Stimulated activated CD4-positive, alpha-beta T cell treated with anti-CD3 and anti-CD28 coated beads, Interleukin-4, amount 100 ng/mL, for 48 hours (primary cell): ENCODE measurements at regions not wholly inside any gene's neighbourhood (a gene's known extent, or its start where the extent isn't known, plus 50 kb on each side); places are given as distances from the start of the nearest gene placed in this dataset.

Experiments
- DNase-seq, 2 donors: peaks; one replicate each; pipeline ENCODE4 v3.0.0-alpha.2; 2020; ENCODE audit warnings: low read depth in 2 of 2

DNA sequence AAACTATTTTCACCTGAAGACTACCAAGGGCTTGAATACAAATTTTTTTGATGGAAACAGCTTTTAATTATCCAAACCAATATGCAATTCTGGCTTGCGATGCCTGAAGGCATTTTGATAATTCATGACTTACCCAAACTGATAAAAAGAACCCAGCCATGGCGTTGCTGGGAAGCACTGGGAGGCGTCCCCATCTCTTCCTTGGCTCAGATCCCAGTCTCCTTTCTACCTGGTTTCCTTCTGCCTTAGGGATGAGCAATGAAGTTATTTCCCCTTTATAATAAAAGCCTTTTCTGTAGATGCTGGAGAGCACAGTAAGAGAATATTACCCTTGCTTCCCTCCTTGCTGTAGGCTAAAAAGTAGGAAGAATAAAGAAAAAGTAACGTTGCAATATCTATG, 129.1 kb upstream of the ANK3 start:
- no peak for DNase-seq

DNA sequence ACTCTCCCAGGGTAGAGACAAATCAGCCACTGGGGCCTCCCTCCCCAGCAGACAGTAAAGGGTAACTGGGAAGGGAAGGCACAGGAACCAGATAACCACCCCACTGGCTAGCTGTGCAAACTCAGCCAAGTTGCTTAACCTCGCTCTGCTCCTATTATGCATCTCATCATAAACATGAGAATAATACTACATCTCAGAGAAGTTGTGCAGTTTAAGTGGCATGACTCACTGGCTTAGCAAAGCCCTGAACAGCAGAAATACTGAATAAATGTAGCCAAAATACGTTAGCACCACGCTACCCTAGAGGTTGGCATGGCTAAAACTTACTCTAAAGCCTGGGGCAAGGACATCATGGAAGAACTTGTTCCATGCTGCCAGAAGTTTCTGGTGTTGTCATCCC, 128.1 kb upstream of the ANK3 start:
- no peak for DNase-seq

DNA sequence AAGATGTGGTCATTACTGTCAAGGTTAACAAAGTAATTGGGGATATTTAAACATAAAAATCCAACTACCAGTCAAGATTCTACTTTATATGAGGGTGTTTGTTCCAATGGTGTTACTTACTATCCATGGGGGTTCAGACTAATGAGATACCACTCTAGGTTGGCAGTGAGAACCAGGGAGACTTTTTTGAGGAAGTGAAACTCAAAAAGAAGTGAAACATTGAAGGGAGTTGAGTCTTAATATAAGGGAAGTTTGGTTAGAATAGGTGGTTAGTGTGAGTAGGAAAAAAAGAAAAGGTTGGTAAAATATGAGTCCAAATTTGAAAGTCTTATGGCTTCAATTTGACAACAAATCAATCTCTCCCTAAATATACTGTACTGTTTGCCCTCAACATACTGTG, 123.6 kb upstream of the ANK3 start:
- no peak for DNase-seq

DNA sequence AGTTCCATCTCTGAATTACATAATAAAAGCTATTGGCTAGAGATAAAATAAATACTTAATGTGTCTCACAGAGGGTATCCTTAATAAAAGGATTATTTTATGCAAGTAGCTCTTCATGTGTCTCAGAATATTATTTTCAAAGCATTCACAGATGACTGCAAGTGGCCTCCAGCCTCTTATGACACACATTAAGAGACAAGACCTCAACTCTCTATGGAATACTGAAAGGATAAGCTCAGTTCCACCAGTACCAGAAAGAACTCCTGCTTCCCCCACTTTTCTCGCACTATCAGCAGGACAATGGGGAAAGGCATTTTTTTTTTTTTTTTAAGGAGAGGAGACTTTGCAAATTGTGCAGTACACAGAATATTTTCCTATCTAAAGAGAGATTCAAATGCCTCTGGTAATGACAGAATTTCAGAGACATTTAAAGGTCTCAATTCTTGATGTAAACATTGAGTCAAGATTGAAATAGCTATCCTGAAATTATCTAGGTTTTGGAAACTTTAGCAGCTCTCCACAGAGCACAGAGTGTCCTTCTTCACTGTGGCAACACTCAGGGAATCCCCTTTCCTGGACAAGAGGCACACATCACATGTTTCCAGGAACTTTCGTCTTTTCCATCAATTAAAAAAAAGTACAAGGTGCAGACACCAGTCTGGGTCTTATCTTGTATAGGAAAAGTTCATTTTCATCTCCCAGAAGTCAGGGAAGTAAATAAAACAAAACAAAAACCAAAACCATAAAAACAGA, 122.0 kb upstream of the ANK3 start:
- DNase-seq: no peak

DNA sequence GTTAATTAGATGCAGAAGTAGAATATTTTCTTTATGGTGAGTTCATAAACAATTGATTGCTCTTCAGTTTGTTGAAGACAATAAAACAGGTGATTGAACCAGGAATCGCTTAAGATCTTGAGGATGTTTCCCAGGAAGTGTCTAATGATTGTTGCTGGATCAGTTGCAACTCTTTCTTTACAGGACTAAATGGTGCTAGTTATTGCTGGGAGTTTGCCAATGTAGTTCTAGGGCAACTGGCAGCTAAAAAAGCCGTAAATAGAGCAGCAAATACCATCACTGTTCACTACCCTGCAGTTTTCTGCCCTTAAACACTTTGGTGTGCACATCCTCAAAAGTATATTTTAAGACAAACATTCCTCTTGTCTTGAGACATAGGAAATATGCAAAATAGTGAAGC, 119.2 kb upstream of the ANK3 start:
- DNase-seq: no peak

DNA sequence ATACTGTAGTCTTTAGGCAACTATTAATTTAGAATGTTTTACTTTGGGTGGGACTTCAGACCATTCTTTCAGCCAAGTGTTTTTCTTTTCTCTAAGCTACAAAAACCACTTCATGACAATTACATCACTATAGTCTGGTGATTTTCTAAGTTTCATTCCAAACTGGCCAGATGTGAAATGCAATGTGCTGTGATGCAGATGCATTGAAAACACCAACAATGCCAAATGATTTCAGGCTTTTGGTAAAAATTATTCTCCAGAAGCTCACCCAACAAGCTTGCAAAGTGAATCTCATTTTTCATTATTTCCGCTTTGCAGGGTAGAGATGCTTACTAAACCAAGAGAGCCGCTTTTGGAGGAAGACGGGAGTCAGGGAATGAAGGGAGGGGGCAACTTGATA, 118.4 kb upstream of the ANK3 start:
- no peak for DNase-seq

DNA sequence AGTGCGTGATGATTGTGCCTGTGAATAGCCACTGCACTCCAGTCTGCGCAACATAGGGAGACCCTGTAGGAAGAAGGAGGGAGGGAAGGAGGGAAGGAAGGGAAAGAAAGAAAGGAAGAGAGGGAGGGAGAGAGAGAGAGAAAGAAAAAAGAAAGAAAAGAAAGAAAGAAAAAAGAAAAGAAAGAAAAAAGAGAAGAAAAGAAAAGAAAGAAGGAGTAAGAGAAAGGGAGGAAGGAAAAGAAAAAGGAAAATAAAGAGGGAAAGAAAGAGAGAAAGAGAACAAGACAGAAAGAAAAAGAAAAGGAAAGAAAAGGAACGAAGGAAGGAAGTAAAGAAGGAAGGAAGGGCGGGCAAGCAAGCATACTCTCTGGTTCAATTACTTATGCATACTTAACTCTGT, 112.9 kb upstream of the ANK3 start:
- DNase-seq: no peak

DNA sequence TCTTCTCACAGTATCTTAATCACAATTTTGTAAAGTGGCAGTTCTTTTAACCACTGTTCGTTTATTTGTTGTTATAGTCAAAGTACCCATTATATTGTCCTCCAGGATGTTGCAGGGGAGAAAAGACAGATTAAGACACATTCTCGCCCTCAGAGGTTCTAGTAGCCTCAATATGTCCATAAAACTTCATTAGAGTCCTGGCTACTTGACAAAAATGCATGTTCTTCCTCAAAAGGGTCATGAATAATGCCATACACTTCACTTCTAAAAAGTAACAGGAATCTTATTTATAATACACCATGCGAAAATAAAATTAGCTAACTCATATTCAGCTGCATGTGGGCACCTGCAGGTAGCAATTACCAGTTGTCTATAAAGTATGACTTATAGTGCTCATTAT, 109.3 kb upstream of the ANK3 start:
- DNase-seq: no peak

DNA sequence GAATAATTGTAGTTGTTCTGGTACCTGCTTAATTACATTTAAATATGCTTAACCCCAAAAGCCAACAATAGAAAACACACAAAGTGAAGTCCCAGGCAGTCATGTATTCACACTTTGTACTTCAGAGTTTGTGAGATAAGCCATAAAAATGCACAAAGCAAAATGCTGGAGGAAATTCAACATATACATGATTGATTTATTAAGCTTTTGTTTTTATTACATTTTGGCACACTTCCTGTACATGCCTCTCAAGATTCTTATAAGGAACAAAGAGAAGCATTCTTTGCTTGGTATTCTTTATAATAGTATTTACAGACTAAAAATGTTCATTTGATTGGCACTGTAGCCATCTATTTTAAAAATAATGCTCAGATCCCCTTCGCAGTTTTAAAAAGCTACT, 107.7 kb upstream of the ANK3 start:
- no peak for DNase-seq

DNA sequence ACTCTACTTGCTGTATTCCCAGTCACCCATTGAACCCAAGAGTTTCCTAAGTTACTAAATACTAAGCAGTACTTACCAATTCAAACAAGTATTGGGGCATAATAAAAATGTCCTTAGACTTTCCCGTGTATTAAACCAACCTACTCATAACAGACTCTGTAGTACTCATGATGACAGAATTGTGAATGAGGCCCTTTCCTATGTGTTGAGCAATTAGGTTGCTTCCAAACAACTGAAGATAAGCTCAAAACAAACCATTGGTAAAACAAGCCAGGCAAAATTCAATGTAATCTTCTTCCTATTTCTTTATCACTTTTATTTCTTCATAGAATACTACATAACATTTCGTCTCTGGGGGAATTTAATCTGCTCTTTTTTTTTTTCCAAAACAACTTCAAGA, 106.5 kb upstream of the ANK3 start:
- no peak for DNase-seq

DNA sequence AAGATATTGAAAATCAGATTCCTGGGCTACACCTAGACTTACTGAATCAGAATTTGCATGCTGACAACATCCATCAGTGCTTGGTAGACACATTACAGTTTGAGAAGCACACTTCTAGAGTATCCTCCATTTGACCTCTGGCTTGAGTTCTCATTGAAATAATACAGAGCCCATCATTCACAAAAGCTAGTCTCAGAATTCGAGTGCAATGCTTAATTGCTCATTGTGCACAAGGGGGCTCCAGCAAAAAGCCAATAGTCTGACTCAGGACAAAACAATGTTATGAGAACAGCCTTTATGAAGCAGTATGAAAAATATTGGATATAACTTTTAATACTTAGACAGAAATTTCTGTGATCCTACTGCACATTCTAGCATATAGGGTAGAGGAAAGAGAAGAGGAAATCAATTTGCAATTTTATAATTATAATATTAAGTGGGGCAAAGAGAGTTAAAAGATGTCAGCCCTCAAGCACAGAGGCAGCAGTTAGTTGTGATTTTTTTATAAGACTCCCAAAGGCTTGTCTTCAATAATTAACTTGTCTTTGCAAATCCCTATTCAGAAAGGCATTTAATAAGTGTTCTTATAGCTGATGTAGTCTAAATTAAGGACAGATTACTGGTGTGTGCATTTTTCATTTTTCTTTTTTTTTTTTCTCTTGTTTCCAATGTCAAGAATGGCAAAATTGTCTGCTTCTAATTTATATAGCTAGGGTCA, 105.8 kb upstream of the ANK3 start:
- no peak for DNase-seq

DNA sequence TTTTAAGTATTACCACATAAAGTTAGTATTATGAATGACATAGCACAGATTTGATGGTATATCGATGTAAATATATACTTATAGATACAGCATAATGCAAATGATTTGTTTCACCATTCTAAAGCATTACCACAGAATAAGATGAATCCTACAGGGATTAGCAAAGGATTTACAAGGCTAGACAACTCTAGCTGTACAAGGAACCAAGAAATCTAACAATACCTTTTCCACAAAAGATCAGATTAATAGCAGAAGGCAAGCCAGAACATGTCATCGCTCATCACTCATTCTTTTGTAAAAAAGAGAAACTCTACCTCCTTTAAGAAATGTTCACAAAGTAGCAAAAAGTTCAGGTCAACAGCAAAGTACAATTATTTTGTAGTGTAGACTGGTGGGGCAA, 105.1 kb upstream of the ANK3 start:
- DNase-seq: no peak

DNA sequence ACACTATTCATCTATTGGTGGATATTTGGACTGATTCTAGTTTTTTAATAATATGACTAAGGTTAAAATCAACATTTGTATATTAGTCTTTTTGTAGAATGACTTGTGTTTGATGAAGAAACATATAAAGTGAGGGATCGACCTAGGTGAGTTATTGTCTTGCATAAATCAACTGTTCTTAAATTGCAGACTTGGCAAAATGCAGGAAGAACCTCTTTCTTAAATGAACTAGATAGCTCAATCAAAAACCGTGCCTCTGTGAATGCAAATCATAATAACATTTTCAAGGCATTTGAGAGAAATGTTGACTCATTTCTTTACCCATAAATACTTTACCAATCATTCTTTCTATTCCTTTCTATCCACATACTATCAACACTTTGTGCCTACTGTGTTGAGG, 101.5 kb upstream of the ANK3 start:
- DNase-seq: no peak

DNA sequence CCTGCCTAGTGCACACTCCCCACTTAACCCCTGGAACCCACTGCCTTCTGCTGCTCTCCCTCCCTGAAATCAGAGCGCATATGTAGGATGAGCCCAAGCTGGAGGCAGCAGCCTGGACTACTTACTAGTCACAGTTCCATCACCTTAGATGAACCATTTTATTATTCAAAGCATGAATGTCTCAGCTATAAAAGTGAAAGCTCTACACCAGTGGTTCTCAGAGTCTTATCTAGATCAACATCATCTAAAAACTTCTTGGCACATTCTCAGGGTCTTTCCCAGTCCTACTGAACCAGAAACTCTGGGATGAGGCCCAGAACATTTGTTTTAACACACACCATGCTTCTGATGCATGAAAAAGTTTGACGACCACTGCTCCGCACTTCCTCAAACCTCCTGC, 100.3 kb upstream of the ANK3 start:
- DNase-seq: no peak

DNA sequence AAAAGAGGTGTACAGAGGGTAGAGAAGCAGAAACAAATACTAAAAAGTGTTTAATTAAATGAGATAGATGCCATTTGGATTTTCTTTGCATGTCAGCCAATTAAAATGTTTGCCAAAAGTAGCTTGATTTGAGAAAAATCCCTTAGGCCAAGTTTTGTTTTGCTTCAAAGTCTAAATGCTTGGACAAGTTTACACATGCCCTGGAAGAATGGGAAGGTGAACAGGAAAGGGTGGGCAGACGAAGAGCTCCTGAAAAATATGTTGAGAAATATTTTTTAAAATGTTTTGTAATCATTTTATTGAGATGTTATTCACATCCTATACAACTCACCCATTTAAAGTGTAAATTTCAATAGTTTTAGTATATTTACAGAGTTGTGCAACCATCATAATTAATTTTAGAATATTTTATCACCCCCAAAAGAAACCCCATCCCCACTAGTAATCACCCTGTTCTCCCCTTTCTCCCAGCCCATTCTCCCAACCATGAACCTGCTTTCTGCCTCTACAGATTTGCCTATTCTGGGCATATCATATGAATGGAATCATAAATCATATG, 98.5 kb upstream of the ANK3 start:
- DNase-seq: no peak

DNA sequence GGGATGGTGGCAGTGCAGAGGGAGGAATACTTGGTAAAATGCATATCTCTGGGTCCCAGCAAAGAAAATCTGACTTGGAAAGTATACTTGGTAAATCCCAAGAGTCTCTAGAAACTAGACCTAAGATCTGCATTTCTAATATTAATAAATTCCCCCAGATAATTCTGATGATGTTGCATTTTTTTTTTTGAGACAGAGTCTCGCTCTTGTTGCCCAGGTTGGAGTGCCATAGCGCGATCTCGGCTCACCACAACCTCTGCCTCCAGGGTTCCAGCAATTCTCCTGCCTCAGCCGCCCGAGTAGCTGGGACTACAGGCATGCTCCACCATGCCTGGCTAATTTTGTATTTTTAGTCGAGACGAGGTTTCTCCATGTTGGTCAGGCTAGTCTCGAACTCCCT, 97.9 kb upstream of the ANK3 start:
- DNase-seq: no peak

DNA sequence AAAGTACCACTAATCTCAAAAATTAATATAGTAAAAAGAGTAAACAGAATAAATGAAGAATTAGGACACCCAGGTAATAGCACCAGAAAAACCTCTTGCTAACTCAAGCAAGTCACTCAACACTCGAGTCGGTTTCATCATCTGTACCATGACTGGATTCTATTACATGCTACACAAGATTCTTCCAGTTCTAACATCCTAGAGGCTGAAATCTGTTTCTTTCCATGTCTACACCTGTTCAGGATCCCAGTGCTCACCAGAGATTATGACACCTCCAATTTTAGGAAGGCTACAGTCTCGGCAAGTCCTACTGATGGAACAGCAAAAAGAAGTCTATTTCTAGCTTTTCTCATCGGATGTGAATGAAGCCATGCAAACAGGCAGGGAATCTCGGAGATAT, 95.3 kb upstream of the ANK3 start:
- no peak for DNase-seq

DNA sequence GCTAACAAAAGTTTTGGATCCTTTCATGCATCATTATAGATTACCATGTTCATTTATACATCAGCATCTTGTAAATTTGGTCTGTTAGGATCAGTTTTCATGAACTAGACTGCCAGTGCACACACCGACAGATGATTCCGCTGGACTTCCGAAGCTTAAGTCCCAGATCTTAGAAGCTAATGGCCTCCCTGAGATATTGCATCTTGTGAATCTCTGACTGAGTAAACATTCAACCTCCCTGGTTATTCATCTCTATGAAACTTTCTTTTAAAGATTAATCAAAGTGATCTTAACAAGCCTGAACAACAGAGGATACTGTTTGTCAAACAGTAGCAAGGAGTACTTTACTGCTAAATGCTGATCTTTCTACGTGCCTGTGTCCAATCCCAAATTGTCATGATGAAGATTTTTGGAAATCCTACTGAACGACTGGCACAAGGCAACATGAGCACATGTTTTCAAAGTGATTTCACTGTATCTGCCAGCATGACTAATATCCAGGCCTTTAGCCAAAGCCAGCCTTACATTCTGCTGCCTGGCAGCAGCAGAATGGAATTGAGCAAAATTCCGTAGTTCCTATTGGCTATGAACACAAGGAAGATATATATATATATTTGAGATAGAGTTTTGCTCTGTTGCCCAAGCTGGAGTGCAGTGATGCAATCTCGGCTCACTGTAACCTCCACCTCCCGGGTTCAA, 91.3 kb upstream of the ANK3 start:
- no peak for DNase-seq

DNA sequence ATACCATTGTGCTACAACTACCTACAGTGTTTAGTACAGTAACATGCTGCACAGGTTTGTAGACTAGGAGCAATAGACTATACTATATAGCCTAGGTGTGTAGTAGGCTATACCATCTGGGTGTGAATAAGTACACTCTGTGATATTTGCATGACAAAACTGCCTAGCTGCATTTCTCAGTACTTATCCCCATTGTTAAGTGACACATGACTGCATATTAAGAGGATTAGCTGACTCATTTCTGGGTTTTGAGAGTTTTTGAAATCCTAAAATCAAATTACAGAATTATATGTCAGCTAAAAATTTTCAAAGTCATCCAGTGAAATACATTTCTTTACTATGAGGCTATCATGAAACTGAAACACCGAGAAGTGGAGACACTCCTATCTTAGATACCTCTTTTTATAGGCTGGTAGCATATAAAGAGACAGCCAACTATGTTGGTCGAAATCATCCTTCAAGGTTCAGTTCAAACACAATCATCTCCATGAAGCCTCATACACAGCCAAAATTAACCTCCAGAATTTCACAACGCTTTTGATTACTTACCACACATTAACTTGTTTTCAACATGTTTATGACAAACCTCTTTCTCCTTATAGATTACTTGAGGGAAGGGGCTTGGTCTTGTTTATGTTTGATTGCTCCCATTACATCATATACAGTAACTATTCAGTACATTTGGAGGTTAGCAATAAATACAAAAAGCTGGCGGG, 89.8 kb upstream of the ANK3 start:
- no peak for DNase-seq

DNA sequence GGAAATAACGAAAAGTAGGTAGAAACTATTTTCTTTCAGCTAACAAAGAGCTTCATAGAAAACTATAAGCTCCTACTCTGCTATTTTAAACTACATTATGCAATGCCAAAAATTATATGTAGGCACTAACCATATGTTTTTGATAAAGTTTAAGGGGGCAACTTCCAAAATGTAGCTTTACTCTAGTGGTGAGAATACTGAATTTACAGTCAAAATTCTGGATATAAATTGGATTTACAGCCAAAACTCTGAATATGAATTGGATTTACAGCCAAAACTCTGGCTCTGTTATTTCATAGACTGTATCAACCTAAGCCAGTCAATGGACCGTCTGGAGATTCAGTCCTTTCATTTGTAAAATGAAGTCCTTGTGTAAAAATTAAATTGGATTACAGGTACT, 86.8 kb upstream of the ANK3 start:
- DNase-seq: no peak

DNA sequence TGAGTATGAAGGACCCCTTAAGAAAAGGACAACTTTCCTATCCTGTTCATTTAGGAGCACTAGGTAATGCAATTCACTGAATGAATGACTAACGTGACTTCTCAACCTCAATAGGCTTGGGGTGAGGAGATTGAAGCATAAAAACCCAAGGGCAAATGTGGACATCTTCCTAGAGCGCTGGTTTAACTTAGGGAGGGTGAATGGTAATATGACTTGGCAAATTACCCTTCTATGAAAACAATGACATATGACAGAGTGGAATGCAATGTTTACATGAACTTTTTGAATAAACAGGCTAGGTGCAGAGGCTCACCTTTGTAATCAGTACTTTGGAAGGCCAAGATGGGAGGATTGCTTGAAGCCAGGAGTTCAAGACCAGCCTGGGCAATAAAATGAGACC, 83.9 kb upstream of the ANK3 start:
- DNase-seq: no peak

DNA sequence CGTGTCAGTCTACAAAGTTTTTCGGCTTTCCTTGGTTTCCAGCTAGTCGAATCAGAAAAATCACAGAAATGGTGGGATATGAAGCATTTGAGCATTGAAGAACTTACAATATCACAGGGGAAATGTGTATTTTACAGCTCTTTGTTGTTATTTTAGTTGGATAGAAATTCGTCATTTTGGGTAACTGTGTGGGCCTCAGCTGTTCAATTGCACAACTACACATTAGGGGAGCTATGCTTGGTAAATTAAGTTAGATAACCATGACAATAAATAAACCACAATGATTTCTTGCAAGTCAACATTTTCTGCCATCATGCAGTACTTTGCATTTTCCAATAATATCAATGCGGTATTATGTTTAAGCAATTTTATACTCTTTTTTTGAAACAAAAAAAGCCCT, 80.4 kb upstream of the ANK3 start:
- DNase-seq: no peak
